HG03432 (cell line): ENCODE measurements at regions not wholly inside any gene's neighbourhood (a gene's known extent, or its start where the extent isn't known, plus 50 kb on each side); places are given as distances from the start of the nearest gene placed in this dataset.
"Not testable (repeated sequence)": the region's sequence is repeated elsewhere in the genome, so short reads cannot be mapped to it uniquely, and the experiment has no call there.

Experiments used
- ATAC-seq: cut with Tn5 transposase; IDR thresholded peaks from one replicate; pipeline ENCODE4 v1.9.1; 2021; ENCODE audit warnings: mild to moderate bottlenecking, moderate library complexity; ENCODE audit not compliant: unreplicated experiment

GRCh38 chr4:117135634-117136354 lies 50.4 kb upstream of the TRAM1L1 start:
- no peak for ATAC-seq

- peak; percentile 37 for ATAC-seq
These were observed 51.8 kb upstream of the TRAM1L1 start for GRCh38 chr4:117137145-117137544.

- ATAC-seq: not testable (repeated sequence)
These were observed 53.4 kb upstream of the TRAM1L1 start for GRCh38 chr4:117138732-117139131.

GRCh38 chr4:117154251-117154650 lies 68.9 kb upstream of the TRAM1L1 start:
- no peak for ATAC-seq

- no peak for ATAC-seq
These were observed 71.4 kb upstream of the TRAM1L1 start for GRCh38 chr4:117156806-117157205.

GRCh38 chr4:117157360-117157759 lies 72.0 kb upstream of the TRAM1L1 start:
- ATAC-seq: no peak

- ATAC-seq: no peak
These were observed 77.6 kb upstream of the TRAM1L1 start for GRCh38 chr4:117162976-117163375.

- ATAC-seq: peak; percentile 63
These were observed 79.0 kb upstream of the TRAM1L1 start for GRCh38 chr4:117164338-117164737.

- not testable (repeated sequence) for ATAC-seq
These were observed 90.0 kb upstream of the TRAM1L1 start for GRCh38 chr4:117175369-117175768.

GRCh38 chr4:117203231-117203630 lies 117.9 kb upstream of the TRAM1L1 start:
- no peak for ATAC-seq

GRCh38 chr4:117210551-117210950 lies 125.2 kb upstream of the TRAM1L1 start:
- ATAC-seq: no peak

GRCh38 chr4:117224256-117224655 lies 138.9 kb upstream of the TRAM1L1 start:
- ATAC-seq: no peak

- ATAC-seq: no peak
These were observed 140.1 kb upstream of the TRAM1L1 start for GRCh38 chr4:117225471-117225870.

GRCh38 chr4:117227925-117228324 lies 142.5 kb upstream of the TRAM1L1 start:
- ATAC-seq: no peak

GRCh38 chr4:117239434-117239833 lies 154.1 kb upstream of the TRAM1L1 start:
- no peak for ATAC-seq

- peak; percentile 98 for ATAC-seq
These were observed 164.0 kb upstream of the TRAM1L1 start for GRCh38 chr4:117249333-117249732.

- no peak for ATAC-seq
These were observed 178.7 kb upstream of the TRAM1L1 start for GRCh38 chr4:117264072-117264471.

GRCh38 chr4:117267317-117267716 lies 181.9 kb upstream of the TRAM1L1 start:
- no peak for ATAC-seq

- ATAC-seq: no peak
These were observed 199.4 kb upstream of the TRAM1L1 start for GRCh38 chr4:117284736-117285135.

GRCh38 chr4:117293784-117294183 lies 208.4 kb upstream of the TRAM1L1 start:
- no peak for ATAC-seq

- no peak for ATAC-seq
These were observed 216.8 kb upstream of the TRAM1L1 start for GRCh38 chr4:117302226-117302625.

- ATAC-seq: no peak
These were observed 225.8 kb upstream of the TRAM1L1 start for GRCh38 chr4:117311215-117311614.

- no peak for ATAC-seq
These were observed 226.6 kb upstream of the TRAM1L1 start for GRCh38 chr4:117311989-117312388.
